ENCODE measurements at regions not wholly inside any gene's neighbourhood (a gene's known extent, or its start where the extent isn't known, plus 50 kb on each side); places are given as distances from the start of the nearest gene placed in this dataset.

GRCh38 chr16:6068063-6068462, 970.5 kb upstream of the EEF2KMT start:
- DNase-seq (ENCODE audit: low spot score), result no peak

GRCh38 chr16:6066652-6067051, 969.1 kb upstream of the EEF2KMT start:
- DNase-seq (ENCODE audit: low spot score), result no peak

- DNase-seq (ENCODE audit: low spot score), result no peak
These were observed 965.9 kb upstream of the EEF2KMT start for GRCh38 chr16:6063526-6063925.

- DNase-seq (ENCODE audit: low spot score), result no peak
These were observed 962.1 kb upstream of the EEF2KMT start for GRCh38 chr16:6059671-6060070.

GRCh38 chr16:6057821-6058220, 960.2 kb upstream of the EEF2KMT start:
- DNase-seq (ENCODE audit: low spot score), result no peak

- DNase-seq (ENCODE audit: low spot score), result no peak
These were observed 950.4 kb upstream of the EEF2KMT start for GRCh38 chr16:6048017-6048416.

- no peak for DNase-seq (ENCODE audit: low spot score)
These were observed 949.7 kb upstream of the EEF2KMT start for GRCh38 chr16:6047325-6047724.

- no peak for DNase-seq (ENCODE audit: low spot score)
These were observed 941.5 kb upstream of the EEF2KMT start for GRCh38 chr16:6038941-6039645.

GRCh38 chr16:6035161-6035560, 937.6 kb upstream of the EEF2KMT start:
- no peak for DNase-seq (ENCODE audit: low spot score)

- DNase-seq (ENCODE audit: low spot score), result no peak
These were observed 936.9 kb upstream of the EEF2KMT start for GRCh38 chr16:6034511-6034910.

GRCh38 chr16:6032438-6032837, 934.8 kb upstream of the EEF2KMT start:
- DNase-seq (ENCODE audit: low spot score), result no peak

- DNase-seq (ENCODE audit: low spot score), result no peak
These were observed 934.0 kb upstream of the EEF2KMT start for GRCh38 chr16:6031567-6031966.

GRCh38 chr16:6031102-6031501, 933.5 kb upstream of the EEF2KMT start:
- DNase-seq (ENCODE audit: low spot score), result no peak

GRCh38 chr16:6027733-6028132, 930.1 kb upstream of the EEF2KMT start:
- no peak for DNase-seq (ENCODE audit: low spot score)

- no peak for DNase-seq (ENCODE audit: low spot score)
These were observed 925.9 kb upstream of the EEF2KMT start for GRCh38 chr16:6023449-6023848.

GRCh38 chr16:6021276-6021943, 923.8 kb upstream of the EEF2KMT start:
- DNase-seq (ENCODE audit: low spot score), result no peak

- DNase-seq (ENCODE audit: low spot score), result no peak
These were observed 922.8 kb upstream of the EEF2KMT start for GRCh38 chr16:6020162-6020985.

- no peak for DNase-seq (ENCODE audit: low spot score)
These were observed 921.9 kb upstream of the EEF2KMT start for GRCh38 chr16:6019490-6019991.

GRCh38 chr16:6018848-6019489, 921.4 kb upstream of the EEF2KMT start:
- DNase-seq (ENCODE audit: low spot score), result no peak

- DNase-seq (ENCODE audit: low spot score), result peak; percentile 54
These were observed 919.1 kb upstream of the EEF2KMT start for GRCh38 chr16:6016530-6017184.

GRCh38 chr16:6012716-6013115, 915.1 kb upstream of the EEF2KMT start:
- DNase-seq (ENCODE audit: low spot score), result no peak

Measured in HT-29 (cell line).